NCI-H345 (cell line): ENCODE measurements at regions not wholly inside any gene's neighbourhood (a gene's known extent, or its start where the extent isn't known, plus 50 kb on each side); places are given as distances from the start of the nearest gene placed in this dataset.
A peak's percentile ranks its signal among the peaks of the same experiment; 100 is the strongest.

ENCODE experiments used
- DNase-seq: peaks from one replicate; lab custom pipeline; 2025; lab: John Stamatoyannopoulos, UW

DNA sequence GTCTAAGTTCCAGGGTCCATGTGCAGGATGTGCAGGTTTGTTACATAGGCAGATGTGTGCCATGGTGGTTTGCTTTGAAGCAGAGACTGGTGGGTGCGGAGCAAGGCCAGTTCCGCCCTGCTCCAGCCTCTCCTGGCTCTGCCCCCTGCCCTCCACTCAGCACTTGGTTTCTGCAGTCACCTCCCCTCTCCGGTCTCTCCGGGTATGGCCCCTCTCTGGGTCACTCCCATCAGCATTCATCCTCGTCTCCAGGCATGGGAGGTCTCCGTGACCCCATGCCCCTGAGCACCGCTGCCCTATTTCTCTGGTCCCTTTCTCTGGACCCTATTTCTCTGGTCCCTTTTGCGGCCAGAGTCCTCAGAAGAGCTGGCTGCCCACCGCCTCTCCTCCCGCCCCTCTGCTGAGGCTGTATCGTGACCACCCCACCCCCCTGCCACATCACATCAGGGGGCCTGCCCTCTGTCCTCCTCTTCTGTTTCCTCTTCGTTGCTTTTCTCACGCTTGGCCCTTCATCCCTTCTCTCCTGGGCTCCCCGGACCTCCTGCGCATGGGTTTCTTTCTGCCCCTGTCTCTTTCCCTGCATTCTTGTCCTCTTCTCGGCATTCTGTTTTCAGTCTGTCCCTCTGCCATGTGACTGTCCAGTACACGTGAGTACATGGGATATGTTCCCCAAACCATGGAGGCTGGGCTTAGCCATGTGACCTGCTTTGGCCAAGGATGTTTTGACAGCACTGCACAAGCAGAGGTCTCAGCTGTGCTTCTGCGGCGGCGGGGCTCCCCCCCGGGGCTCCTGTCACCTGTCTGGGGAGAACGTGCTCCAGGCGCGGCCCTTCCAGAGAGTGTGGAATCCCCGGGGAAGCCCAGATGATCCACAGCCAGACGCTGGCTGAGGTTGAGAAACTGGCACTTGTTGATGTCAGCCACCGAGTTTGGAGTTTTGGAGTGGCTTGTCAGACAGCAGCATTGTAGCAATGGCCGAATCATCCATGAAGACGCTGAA, 54.4 kb upstream of the C1orf174 start:
- DNase-seq: peak; percentile 73

DNA sequence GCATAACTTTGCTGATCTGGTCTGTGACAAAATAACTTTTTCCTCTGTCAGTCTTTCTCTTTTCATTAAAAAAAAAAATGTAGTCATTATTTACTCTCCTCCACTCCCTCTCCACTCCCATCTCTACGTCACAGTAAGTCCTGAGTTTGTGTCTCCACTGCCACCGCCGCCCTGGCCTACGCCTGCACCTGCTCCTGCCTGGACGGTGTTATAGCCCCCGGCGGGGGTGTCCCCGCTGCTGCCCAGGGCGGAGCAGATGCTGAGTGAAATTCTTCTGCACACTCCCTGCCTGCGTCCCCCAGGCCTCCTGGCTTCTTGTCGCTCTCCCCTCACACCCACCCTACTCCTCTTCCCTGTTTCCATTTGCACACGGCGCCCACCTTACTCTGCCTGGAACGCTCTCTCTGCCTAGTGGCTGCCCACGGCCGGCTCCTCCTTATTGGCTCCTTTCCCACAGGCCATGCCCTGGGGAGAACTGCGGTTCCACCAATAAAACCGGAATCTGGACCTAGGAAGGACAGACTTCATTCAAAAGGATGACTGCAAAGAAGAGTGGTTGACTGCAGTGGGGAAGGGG, 55.2 kb upstream of the C1orf174 start:
- DNase-seq: peak; percentile 40

DNA sequence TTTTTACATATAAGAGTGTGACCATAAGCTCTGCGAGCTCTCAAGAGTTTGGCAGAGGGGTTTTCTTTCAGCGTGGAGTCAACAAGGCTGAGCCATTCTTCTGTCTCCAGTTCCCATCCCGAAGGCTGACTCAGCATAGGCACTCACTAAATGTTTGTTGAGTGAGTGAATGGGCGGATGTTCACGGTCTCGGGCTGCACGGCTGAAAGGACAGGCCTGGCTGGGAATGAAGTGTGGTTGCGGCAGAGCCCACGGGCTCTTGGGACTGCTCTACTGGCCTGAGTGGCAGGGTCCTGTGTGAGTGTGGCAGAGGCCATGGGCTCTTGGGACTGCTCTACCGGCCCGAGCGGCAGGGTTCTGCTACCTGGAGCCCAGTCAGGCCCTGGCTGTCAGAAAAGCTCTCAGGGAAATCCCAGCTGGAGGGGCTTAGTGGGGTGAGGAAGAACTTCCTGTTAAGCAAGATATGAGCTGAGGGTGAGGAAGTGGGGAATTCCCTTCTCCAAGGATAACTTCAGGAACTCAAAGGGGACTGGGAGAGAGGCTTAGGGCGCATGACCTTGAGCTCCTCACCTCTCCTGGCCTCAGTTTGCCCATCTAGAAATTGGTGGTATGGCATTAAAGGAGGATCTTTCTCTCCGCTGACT, 56.6 kb upstream of the C1orf174 start:
- no peak for DNase-seq

DNA sequence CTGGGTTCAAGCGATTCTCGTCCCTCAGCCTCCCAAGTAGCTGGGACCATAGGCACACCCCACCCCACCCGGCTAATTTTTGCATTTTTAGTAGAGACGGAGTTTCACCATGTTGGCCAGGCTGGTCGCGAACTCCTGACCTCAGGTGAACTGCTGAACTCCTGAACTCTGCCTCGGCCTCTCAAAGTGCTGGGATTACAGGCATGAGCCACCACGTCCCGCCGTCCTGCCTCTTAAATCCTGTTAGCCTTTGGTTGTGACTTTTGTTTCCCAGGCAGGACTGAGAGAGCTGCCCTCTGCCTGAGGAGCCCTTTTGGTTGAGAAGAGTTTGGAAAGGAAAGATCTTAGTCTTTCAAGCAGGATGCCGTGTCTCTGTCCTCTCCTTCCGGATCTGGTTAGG, 59.3 kb upstream of the C1orf174 start:
- DNase-seq: no peak

DNA sequence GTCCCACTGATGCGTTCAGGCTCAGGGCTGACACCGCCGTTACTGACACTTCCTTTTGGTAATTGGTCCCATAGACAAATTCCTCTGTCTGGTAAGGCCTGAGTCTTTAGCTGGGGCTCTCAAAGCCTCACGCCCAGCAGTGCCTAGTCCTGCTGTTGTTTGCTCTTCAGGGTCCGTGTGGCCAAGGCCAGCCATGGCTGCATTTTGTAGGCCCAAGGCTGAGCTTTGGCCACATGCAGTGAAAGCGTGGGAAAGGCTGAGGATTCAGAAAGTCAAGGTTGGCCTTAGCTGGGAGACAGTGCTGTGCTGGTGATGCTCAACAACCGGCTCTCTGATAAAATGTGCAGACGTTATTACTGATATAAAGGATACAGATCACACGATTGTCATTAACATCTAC, 63.5 kb upstream of the C1orf174 start:
- DNase-seq: no peak

DNA sequence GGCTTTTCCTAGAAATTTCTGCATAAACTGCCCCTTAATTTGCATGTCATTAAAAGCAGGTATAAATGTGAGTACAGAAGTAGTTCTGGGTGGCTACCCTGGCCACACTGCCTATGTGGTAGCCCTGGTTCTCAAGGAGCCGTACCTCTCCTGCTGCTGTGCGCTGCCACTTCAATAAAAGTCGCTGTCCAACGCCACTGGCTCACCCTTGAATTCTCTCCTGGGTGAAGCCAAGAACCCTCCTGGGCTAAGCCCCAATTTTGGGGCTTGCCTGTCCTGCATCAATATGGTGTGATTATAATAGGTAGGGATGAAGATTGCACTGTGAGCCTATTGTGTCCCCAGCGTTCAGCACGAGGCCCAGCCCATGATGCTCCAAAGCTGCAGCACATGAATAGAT, 65.6 kb upstream of the C1orf174 start:
- DNase-seq: no peak

DNA sequence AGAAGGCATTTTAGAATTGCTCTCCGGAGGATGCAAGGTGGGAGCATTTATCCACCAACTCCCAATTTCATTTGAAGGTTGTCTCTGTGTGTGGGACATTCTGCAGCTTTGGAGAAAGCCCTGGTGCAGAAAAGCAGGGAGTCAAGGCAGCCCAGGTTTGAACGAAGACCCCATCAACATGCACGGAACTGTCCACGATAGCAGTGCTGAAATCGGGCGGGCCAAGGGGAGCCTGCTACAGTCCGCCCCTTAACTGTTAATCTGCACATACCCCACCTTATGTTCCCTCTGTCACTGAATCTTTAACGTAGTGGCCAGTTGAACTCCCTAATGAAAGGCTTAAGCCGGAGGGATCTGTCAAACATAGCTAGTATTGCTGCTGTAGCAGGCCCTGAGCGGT, 68.8 kb upstream of the C1orf174 start:
- DNase-seq: no peak

DNA sequence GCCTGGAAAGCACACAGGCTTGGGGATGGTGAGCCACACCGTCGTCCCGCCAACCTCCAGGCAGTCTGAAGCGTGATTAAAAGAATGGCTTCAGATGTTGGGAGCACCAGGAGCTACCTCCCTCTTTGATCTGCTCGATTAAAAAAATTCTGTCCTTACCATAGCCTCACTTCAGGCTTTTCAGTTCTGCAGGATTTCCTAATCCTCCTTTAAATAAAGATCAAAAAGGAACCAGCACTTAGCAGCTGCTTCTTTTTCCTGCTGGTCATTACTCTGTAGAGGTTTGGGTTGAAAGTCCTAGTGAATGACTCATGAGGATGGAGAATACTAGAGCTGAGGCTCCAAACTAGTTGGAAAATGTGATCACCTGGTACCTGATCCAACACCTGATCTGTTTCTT, 71.9 kb upstream of the C1orf174 start:
- no peak for DNase-seq

DNA sequence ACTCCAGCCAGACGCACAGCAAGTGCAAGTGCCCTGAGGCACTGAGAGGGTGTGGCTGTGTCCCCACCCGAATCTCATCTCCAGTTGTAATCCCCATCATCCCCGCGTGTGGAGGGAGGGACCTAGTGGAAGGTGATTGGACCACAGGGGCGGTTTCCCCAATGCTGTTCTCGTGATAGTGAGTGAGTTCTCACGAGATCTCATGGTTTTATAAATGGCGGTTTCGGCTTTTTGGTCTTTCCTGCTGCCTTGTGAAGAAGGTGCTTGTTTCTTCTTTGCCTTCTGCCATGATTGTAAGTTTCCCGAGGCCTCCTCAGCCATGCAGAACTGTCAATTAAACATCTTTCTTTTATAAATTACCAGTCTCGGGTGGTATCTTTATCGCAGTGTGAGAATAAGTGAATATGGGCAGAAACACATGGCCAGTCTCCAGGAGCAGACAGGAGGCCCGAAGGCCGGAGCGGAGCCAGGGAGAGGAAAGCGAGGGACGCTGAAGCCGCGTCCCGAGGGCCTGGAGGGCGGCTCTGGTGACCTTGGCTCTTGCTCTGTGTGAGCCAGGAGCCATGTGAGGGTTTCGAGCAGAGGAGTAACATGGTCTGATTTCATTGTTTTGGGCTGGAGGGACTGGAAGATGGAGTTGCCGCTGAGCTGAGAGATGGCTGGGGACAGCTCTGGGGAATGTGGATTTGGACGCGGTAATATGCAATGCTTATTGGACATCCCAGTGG, 76.0 kb upstream of the C1orf174 start:
- DNase-seq: no peak

DNA sequence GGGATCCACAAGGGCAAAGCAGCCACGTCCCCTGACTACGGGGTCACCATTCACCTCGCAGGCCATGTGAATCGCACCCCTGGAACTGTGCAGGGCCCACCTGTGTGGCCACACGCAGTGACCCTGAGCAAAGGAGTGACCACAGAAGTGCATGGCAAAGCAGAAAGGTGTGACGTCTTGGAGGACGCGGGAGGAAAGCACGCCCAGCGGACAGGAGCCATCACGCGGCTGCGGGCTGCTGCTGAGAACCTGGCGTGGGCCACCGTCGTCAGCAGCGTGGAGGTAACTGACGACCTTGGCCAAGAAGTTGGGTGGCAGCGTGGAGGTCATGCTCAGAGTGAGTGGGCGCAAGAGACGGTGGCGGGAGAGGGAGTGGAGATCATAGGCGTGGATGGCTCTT, 76.7 kb upstream of the C1orf174 start:
- no peak for DNase-seq

DNA sequence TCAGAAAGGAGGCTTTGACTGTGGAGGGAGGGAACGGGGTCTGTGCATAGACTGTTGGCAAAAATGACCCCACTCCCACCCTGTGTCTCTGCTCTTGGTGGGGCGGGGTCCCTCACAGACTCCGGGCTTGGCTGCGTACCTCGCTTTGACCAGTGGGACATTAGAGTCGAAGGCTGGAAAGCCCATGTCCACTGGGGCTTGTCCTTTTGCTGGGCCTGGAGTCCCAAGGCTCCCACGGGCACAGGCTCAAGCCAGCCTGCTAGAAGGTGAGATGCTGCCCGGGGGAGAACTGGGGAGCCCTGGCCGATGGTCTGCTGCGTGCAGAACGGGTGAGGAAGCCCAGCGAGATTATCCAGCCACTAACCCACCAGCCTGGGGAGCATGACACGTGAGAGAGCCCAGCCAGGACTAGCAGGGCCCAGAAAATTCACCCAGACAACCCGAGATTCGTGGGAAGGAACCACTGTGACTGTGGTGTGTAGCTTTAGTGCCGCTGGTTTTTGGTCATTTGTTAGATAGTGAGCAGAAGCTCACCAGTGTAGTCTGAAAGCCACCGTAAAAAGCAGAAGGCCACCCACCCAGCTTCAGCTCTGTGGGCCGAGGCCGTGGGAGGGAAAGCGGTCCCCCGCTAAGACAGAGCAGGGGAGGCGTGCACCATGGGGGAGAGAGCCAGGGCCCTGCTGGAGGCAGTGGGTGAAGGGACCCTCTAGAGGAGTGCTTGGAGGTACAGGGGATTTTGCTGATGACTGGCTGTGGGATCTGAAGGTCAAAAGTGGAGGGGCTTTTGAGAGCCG, 78.3 kb upstream of the C1orf174 start:
- DNase-seq: no peak

DNA sequence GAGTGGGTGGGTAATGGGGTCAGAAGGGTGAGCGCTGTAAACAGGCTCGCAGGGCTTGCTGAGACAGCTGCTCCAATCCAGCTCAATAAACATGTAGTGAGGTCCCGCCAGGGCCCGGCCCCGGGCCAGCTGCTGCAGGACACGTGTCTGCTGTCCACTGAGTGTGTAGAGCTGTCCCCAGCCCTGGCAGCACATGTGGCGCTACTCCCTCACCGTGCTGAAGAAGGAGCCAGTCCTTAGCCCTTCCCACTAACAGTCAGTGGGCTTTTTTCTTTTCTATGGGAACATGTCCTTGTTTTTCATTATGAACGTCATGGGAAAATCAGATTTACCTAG, 78.9 kb upstream of the C1orf174 start:
- DNase-seq: no peak

DNA sequence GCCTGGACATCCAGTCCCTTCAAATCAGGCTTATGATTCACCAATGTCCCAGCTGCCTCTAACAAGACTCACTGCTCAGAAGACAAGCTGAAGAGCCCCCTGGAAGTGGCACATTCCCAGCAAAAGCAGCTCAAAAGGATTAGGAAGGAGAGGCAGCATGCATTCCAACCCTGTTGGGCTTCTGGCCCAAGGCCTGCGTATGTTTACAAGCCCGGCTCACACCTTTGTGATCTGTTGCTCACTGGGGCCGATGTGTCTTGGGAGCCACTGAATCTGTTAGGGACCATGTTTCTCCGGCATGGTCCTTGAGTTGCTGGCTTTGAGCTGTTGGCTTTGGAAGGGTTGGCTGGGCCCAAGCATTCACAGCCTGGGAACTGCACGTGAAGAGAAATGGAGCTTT, 81.2 kb upstream of the C1orf174 start:
- DNase-seq: no peak

DNA sequence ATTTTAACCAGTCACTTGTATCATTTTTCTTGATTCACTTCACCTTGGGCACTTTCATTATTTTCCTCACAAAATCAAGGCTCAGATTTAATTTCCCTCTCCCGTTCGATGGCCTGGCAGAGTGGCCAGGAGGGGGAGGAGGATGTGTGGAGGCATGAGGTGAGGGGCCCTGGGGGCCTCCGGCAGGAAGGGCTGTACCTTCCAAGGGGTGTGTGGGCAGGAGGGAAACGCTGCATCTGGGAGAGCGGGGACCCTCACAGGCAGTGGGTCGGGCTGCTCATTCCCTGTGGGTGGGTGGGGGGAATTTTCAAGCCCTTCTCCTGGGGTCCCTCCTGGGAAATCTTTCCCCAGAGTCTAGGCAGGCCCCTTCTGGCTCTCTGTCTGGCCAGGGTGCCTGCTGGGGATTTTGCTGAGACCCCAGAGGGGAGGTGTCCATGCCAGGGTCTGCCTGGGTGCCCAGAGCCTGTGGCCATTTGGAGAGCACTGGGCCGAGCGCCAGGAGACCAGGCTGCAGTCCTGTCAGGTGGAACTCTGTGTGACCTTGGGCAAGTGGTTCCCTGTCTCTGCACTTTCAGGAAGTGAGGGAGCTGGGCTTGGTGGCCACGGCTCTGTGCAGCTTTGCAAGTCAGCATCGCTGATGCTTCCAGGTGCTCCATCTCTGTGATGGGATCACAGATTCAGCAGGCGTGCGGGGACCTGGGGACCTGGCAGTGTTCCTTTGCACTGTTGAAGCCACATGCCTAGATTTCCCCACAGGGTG, 81.9 kb upstream of the C1orf174 start:
- no peak for DNase-seq

DNA sequence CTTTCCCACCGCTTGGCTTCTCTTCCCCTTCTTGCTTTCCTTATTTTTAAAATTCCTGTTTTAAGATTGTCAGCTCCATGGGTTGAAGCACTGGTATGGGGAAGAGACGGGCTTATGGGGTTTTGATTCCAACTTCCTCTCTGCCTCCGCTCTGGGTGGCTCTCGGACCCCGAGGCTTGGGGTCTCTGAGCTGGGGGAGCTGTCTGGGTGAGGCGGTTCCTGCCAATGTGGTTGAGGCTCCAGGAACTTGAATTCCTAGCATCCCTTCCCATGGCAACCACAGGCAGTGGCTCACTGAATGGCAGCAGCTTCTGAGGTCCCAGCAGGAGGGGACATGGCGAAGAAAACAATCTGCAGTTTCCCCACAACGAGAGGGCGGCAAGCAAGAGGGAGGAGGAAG, 83.1 kb upstream of the C1orf174 start:
- no peak for DNase-seq

DNA sequence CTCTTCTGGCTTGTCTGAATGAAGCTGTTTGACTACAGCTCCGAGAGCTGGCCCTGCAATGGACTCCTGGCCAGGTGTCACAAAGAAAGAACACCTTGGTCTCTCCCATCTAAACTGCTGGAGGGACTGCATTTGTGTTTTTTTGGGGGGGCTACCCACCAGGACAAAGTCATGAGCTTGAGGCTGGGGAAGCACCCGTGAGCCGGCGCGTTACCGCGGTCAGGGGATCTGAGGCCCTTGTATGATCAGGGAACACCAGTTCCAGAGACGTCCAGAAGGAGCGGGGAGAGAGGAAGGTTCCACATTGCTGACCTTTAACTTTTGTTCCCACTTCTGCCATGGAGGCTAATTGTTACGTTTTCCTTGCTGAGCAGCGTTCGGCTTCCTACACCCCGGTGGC, 84.5 kb upstream of the C1orf174 start:
- DNase-seq: no peak

DNA sequence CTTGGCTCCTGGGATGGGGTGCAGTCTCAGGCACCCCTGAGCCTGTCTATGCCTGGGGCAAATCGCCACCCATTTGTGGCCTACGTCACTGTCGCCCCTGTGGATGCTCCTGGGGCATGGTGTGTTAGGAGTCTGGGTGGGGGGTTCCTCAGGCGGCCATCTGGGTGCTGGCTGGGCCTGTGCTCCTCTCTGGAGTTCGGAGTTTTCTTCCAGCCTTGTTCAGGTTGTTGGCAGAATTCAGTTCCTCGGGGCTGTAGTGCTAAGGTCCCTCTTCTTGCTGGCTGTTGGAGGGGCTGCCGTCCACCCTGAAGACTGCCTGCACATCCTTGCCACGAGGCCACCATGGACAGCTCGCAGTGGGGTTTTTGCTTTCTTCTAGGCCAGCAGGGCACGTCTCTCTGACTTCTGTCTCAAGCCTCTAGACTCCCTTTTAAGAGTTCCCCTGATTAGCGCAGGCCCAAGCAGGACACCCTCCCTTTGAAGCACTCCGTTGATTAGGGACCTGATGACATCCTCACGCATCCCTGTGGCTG, 86.7 kb upstream of the C1orf174 start:
- no peak for DNase-seq

DNA sequence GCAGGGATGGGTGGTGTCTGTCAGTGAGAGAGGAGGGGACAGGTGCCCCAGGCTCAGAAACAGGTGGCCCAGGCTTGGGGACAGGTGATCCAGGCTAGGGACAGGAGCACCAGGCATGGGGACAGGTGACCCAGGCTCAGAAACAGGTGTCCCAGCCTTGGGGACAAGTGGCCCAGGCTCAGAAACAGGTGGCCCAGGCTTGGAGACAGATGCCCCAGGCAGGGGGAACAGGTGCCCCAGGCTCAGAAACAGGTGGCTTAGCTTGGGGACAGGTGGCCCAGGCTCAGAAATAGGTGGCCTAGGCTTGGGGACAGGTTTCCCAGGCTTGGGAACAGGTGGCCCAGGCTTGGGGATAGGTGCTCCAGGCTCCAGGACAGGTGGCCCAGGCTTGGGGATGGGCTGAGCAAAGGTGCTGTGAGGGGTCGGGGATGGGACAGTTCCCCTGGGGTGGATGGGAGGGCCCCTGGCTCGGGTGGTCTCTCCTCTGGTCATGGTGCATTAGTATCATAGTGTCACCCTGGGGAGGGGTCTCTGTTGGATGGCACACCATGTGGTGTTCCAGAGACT, 87.7 kb upstream of the C1orf174 start:
- DNase-seq: no peak

DNA sequence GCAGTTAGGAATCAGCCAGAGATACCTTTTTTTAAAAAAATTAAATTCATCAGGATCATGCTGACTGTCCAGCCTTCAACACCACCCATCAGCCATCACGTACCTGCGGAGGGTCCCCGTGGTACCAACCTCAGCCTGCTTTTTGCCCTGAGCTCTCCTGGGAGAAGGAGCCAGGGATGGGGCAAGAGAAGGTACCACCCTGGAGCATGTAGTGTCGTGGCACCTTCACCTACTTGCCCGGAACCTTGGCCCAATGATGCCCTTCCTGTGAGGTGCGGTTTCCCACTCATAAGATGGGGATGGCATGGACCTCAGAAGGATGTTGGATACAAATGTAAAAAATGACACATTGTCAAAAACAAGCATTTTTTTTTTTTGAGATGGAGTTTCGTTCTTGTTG, 88.4 kb upstream of the C1orf174 start:
- DNase-seq: no peak

DNA sequence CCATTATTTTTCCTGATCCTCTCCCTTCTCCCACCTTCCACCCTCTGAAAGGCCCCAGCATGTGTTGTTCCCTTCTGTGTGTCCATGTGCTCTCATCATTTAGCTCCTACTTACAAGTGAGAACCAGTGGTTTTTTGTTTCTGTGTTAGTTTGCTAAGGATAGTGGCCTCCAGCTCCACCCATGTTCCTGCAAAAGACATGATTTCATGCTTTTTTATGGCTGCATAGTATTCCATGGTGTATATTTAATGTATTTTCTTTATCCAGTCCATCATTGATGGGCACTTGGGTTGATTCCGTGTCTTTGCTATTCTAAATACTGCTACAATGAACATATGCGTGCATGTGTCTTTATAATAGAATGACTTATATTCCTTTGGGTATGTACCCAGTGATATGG, 89.4 kb upstream of the C1orf174 start:
- no peak for DNase-seq
